ENCODE measurements at regions not wholly inside any gene's neighbourhood (a gene's known extent, or its start where the extent isn't known, plus 50 kb on each side); places are given as distances from the start of the nearest gene placed in this dataset.

DNA sequence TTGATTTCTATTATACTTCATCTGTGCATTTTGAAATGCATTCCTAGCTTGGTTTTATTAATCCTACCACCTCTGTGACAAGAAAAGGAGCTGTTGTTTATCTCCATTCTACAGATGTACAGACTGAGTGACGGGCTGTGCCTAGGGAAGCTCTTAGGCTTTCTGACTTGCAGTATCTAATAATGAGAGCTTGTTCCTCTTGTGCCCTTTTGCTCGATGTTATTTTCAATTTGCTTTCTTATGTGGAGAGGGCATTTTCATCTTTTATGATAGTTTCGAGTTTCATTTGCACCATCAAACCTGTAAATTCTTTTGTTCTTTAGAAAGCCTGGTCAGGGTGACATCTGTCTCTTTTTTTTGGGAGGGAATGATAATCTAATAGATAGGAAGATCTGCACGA is 256.5 kb downstream of the C4orf33 start:
- peak; percentile 20 for DNase-seq

DNA sequence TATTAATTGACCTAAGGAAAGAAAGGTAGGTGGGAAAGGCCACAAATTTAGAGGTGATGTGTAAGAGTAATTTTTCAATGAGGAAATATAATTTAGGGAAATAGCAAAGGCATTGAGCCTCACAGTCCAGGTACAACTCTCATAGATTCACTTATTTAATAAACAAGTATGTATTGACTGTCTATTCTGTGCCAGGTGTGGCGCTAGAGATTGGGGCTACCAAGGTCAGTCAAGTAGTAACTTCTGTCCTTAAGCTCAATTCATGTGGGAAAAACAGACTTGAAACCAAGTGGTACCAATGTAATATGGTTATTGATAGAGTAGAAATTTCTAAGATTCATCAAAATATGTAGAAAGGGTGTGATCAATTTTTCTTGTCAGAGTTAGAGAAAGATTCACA is 257.5 kb downstream of the C4orf33 start:
- peak; percentile 21 for DNase-seq

DNA sequence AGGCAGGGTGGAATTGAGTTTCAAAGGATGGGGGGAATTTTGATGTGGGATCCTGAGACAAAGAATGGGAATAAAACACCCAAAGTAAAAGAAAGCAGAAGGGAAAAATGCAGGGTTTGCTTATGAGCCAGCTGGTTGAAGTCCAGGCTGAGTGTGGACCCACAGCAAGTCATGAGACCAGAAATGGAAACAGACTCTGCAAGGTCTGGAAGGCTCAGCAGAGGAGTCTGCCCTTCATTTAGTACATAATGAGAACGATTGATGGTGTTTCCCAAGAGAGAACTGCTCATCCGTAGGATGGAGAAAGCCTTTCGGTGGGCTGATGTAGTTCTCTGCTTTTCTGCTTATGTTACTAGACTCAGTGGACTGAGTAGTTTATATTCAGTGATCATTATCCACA is 259.1 kb downstream of the C4orf33 start:
- DNase-seq = no peak

DNA sequence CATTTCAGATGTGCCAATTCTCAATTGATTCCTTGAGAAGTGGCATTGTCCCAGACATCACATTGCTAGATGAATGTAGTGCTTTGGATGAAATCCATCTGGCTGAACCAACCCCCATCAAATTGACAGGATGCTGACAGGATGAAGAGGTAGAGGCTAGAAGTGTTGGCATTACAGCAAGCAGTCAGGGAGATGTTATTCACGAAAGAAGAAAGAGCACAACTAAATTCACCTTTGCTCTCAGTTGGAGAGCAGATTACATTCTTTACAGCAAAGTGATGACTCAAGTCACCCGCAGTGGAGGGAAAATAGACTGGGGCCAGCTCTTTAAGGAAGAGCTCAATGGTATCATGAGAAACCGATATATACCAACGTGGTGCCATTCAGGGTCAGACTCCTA is 259.6 kb downstream of the C4orf33 start:
- no peak for DNase-seq

DNA sequence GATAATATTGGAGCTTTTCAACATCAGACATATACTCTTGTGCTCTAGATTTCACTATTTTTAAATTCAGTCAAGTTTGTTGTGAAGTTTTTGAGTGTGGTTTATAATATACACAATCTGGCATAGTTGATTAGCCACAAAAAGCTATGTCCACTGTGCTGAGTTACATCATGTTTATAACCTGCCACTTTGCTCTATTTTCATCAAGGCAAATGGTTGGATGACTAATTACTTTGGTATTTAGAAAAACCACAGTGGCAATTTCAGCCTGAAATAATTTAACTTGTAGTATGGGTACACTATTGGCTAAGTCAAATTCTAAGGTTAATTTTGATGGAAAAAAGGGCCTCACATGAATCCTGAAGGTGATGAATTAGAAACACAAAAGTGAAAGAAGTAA is 262.6 kb downstream of the C4orf33 start:
- DNase-seq = peak; percentile 64

DNA sequence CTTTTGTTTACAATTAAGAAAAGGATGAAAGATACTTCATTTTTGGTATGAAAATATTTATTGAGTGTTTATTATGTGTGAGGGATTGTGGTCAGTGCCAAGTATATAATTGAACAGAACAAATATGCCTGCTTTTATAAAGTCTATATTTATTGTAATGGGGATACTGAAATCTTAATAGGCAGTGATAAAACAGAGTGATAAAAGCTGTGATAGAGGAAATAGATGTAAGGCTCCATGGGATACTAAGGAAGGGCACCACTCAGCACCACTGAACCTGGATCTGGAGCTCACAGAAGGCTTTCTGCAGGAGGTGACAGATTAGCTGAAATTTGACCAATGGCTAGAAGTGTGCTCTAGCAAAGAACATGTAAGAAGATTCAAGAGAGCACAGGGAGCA is 263.5 kb downstream of the C4orf33 start:
- no peak for DNase-seq

DNA sequence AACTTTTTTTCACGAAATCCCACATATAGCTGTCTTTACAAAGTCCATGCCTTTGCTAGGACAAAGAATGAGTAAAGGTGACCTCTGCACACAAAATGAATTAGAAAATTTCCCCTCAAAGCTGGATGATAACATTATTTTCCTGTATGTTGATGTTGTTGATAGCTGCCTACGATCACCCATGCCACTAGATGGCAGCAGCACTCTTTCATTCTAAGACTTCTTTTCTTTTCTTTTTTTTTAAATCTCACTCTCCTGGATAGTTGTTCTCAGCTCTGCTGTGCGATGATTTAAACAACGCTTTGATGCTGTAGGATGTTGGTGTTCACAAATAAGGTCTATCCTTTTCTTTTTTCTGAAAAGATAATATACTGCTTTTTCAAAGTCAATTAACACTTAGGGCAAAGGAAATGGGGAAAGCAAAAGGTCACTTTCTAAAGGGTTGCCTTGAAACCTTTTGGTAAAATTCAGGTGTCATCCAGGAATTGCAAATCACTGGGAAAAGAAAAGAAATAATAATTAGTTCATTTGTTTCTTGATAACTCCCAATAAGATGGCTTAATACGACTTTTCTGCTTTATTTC is 266.8 kb downstream of the C4orf33 start:
- peak; percentile 90 for DNase-seq

DNA sequence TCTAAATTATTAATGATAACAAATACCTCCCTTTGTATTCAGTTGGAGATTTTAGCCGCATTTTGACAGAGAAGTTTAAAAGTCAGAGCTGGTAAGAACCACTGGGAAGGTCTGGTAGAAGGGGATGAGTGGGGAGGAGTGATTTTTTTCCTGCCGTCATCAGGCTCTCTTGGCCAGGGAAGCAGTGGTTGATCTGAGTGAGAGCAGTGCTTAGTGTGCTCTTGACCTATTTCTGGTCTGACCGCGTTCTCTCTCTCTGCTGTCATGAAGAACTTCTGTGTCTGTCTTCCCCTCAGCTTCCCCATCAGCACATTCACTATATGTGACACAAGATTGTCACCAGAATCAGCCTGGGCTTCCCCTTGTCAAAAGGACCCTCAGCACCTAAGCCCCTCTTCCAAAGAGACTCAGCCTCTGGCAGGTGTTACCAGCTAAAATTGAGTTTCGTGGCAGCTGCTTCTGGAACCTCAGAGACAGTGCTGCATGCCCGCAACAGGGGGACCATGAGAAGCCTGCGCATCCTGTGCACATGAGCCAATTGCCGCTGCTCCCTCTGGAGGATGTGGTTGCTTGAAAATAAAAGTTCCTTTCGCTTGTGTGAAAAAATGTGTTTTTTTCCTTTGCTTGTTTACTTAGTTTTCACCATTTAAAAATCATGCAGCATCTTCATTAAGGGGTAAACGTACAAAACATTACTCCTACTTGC is 268.9 kb downstream of the C4orf33 start:
- DNase-seq = no peak

DNA sequence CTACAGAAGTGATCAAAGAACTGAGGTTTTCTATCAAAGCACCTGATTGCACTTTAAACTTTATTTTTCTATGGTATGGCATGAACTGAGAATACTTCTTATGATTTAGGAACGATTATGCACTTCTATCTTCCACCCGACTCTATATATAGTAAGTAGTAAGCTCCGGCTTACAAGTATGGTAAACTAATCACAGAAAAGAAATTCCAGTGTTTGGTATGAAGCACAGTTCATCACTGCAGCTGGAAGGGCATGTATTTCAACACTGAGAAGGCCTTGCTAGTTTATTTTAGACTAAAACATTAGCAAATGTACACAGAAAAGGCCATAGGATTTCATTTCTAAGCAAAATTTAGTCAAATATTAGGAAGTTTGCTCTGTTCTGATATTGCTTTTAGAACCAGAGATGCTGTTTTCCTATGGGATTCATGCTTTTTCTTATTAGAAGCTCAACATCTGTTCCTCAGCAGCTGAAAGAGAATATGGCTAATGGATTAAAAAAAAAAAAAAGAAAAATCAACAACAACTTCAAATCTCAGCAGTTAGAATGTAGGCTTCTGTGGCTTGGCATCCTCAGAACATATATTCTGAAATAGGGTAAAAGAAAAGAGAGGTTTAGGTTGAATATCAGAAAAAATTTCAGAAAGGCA is 273.5 kb downstream of the C4orf33 start:
- no peak for DNase-seq

DNA sequence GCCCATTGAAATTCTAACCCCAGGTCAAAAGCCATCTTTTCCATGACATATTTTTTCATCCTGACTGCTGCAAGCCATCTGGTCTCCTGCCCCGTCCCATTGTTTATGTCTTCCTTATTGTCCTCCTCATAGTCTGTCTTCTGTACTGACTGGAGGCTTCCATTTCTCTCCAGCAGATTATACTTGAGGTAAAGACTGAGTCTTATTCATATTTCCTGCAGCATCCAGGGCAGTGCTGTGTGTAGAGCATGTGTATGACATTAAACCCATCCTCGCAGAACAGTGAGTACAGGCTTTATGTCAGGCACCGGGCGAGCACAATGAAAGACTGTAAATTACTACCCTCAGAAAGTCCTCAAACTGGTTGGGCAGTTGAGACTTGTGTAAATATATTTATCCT is 275.1 kb downstream of the C4orf33 start:
- DNase-seq = no peak

DNA sequence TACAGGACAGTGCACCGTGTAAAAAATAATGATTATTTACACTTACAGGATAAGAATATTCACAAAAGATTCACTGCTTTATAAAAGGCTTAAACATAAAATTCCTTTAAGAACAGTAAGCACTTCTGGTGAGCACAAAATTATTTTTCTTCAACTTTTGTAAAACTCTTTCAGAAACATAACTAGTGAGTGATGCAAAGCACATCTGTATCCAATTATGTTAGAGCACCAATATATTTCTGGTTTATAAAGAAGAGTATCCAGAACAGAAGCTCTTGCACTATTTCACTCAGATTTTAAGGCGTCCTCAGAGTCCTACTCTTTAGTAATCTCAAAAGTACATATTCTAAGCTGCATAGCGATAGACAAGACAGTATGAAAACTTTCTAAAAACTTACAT is 276.0 kb downstream of the C4orf33 start:
- DNase-seq = no peak

DNA sequence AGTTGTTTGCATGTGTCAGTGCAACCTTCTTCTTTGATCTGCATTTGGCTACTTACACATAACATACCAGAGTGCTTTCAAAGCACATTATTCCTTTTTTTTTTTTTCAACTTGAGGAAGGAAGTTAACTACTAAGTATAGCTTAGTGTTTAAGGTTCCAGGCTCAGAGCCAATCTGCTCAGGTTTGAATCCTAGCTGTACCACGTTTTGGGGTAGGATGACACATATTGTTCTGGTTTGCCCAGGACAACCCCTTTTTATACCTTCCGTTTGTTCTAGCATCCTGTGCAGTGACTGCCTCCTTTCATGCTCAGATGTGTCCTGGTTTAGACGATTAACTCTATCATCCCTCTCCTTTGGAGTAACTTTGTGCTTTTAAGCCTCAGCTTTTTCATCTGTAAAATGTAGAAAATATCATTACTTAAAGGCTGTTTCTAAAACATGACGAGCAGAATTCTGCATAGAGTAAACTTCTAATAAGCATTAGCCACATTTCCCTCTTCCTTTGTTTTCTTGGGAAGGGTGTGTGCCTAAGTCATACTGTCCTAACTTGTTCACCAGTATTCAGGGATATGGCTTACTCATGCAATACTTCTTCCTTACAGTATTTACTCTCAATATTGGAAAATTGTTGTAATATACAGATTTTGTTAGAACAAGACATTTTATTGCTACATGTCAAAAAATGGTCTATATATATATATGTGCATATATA is 281.3 kb downstream of the C4orf33 start:
- no peak for DNase-seq

DNA sequence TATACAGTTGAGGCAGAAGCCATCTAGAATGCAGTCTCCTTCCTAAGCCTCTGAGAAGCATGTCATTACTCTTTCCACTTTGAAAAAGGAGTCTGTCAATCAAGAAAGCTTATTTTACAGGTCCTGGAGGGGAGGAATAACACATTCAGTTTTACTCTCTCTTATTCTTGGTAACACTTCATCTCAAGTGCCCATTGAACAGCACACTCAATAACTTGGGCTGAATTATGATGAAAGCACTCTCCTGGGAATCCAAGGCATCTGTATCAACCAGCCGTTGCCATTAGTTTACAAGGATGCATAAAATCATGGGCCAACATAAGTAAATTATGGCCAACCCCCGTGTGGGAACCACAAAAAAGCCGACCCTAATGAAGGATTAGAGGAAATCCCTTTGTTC is 282.4 kb downstream of the C4orf33 start:
- DNase-seq = no peak

DNA sequence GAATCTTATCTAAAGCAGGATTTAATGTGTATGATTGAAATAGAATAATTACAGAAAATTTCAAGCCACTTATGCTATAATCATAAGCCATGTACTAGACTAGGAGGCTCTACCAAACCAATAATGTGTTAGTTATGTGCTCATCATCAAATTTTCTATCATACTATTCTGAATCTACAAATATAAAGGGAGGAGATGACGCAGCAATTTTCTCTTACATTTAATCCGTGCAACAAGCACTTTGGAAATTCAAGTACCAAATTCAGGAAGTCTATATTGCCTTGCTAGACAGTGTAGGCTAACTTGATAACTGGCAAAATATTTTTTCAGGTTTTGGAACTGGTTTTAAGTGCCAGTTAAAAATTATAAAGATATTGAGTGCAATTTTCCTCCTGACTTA is 283.5 kb downstream of the C4orf33 start:
- peak; percentile 14 for DNase-seq

DNA sequence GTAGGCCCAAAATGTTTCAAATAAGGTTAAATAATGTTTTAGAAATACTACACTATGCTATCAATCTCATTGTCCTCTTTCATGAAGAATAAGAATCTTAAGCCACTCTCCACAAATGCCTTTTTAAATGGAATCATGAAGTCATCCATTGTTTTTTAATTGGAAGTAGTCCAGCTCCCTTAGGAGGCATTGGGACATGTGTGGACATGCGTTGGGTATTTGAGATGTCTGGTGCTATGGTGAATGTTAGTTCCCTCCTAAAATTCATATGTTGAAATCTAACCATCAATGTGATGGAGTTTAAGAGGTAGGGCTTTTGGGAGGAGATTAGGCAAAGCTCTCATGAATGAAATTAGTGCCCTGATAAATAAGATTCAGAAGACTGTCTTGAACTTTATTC is 289.0 kb downstream of the C4orf33 start:
- no peak for DNase-seq

DNA sequence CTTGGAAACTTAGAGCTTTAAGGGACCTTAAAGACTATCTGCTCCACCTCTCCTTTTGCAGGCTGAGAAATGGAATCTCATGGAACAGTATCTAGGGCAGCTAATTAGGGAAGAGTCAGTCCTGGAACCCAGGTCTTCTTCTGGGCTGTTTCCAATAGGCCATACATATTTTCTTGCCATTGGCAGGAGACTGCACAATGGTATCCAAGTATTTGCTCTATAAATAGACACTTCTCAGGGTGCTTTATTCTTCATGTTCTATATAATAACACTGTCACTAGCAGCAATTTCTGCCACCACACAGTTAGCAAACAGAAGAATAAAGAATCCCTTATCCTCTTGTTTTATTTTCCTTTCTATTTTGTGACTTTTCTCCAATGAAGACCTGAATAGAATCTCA is 291.7 kb downstream of the C4orf33 start:
- DNase-seq = no peak

DNA sequence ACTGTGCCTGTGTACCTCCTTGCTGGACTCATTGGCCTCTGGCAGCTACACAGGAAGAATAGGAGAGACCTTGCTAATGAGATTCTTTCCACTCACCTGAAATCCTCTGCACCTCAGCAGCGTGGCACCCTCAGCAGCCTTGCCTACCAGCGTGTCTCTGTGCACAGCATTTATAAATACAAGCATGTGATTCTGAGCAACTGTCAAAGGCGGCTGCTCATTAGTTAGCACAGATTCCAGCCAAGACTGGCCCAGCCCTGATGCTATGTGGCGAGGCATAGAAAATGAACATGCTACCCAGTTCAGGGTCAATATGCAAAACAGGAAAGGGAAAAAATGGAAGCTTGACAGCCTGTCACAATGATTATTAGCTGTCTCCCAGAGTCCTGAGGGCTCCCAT is 298.0 kb downstream of the C4orf33 start:
- no peak for DNase-seq

DNA sequence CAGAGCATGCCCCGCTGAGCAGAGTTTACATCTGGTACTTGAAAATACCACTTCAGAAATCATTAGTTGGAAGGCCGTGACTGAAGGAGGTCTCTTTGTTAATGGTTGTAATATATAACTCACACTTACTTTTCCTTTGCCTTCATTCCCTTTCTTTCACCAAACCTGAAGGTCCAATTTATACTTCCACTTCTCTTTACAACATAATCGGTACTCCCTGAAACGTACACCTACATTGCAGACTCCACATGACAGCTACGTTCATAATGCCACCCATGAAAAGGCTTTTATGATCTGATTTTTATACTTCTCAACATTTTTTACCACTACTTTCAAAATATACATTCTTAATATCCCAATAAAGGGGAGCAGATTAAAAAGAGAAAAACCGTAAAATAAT is 298.7 kb downstream of the C4orf33 start:
- DNase-seq = no peak

DNA sequence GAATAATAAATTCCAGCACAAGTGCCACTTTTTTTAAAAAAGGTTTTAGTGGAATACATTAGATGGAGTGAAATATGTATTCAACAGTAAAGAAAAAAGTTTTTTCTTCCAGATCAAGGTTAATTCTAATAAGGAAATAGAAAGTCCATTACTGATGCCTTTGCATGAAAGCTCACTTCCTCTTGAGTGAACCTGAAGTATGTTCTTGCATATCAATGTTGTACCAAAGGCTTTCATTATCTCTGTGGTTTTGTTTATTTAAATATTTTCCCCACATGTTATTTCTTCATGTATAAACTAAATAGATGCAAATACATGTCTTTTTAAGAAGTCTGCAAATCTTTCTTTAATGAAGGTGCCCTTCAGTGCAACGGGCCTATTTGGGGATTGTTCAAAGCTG is 307.9 kb downstream of the C4orf33 start:
- peak; percentile 73 for DNase-seq

DNA sequence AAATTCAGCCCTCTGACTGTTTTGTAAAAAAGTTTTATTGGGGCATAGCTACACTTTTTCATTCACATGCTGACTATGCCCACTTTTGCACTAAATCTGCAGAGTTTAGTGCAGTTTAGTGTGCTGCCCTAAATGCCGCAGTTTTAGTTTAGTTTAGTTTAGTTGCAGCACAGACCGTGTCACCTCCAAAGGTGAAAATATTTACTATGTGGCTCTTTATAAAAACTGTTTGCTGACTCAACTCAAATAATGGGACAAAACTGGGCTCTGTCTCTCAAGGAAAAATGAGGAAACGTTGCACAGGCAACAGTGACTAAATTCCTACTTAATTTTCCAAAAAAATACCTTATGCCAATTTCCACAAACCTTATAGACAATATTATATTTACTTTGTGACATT is 314.2 kb downstream of the C4orf33 start:
- DNase-seq = no peak

DNA sequence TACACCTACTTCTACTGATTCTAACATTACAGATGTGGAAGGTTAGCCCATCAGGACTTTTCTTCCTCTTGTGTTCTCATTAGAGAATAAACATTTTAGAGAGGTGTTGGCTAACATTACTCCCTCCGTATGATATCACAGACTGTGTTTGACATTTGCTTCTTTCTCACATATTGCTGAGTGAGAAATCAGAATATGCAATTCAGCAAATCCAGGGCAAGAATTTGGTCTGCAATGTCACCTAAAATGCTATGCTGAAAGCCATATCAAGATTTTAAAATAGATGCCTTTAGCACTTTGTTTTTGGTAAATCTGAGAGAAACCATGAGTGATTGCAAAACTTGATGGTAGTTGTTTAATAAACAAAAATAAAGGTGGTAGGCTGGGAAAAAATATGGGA is 319.1 kb downstream of the C4orf33 start:
- DNase-seq = no peak

DNA sequence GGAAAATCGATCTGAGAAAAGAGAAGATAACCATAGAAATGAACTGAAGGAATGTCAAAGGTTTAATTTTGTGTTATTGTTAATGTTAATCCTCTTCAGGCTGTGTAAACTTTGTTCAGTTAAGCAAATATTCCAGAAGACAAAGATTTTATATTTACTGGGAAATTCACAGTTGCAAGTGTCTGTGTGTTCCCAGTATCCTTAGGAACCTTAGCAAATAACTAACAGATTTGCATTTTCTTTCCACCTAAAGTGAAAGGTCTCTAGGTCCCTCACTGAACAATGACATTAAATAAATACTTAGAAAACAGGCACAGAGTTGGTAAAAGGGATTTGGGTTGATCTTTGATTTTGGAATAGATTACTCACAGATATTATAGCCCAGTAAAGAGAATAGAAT is 324.7 kb downstream of the C4orf33 start:
- DNase-seq = no peak

DNA sequence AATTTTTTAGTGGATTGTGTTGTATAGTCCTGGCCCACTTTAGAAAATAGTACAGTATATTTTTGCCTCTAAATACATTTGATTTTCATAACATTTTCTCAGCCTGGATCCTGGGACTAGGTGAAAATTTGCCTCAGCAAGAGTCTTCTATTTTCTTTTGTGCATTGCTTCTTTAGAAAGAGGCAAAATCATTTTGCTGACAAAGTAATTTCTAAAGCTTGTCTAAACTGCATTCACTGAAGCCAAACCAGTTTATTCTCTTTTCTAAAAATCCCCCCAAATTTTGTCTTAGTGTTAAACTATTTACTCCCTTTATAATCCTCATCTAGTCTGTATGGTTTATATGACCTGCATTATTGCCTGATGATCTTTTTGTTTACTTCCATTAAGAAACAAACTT is 326.3 kb downstream of the C4orf33 start:
- no peak for DNase-seq

DNA sequence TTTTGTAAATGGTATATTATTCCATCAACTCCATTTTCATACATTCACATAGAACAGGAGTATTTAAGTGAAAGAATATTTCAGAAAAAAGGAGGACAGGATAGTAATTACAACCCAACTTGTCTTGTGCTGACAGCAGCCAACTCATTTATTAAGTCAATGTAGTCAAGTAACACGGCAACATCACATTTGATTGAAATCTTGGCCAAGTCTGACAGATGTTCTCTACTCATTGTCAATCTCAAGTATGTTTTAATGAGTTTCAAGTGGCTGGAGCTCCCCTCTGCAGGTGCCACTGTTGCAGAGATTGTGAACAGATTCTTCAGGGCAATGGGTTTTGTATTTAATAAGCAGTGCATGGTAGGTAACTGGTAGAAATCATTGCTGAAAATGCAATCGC is 332.5 kb downstream of the C4orf33 start:
- DNase-seq = no peak

Data from OCI-M1 (cell line).